Neural progenitor cell (in vitro differentiated cells): ENCODE measurements at regions not wholly inside any gene's neighbourhood (a gene's known extent, or its start where the extent isn't known, plus 50 kb on each side); places are given as distances from the start of the nearest gene placed in this dataset.
A peak's percentile ranks its signal among the peaks of the same experiment; 100 is the strongest.

Experiments used
- DNase-seq: peaks from one replicate; pipeline ENCODE4 v3.0.0-alpha.2; 2016; ENCODE audit warnings: low spot score
- H2AFZ ChIP-seq: fragments of 200-600 bp; sonication (generic); replicated peaks from 2 replicates; pipeline ENCODE4 v1.6.1; 2016; ENCODE audit warnings: antibody characterized with exemption
- H3F3A ChIP-seq: fragments of 200-600 bp; sonication (generic); 2 replicates; pipeline ENCODE4 v1.6.1; 2016; ENCODE audit warnings: antibody characterized with exemption, low read depth
- H3K27ac ChIP-seq: fragments of 200-600 bp; sonication (generic); 2 replicates; pipeline ENCODE4 v1.5.1; 2016; ENCODE audit warnings: mild to moderate bottlenecking
- H3K27me3 ChIP-seq: fragments of 200-600 bp; sonication (generic); 2 replicates; pipeline ENCODE4 v1.6.1; 2016; ENCODE audit warnings: mild to moderate bottlenecking, moderate library complexity
- H3K36me3 ChIP-seq: fragments of 200-600 bp; sonication (generic); 2 replicates; pipeline ENCODE4 v1.5.1; 2016
- H3K4me1 ChIP-seq: fragments of 200-600 bp; sonication (generic); 2 replicates; pipeline ENCODE4 v1.6.1; 2016; ENCODE audit warnings: mixed run types
- H3K4me2 ChIP-seq: fragments of 200-600 bp; sonication (generic); 2 replicates; pipeline ENCODE4 v1.6.1; 2016
- H3K4me3 ChIP-seq: fragments of 200-600 bp; sonication (generic); 2 replicates; pipeline ENCODE4 v1.5.1; 2016
- H3K79me2 ChIP-seq: fragments of 200-600 bp; sonication (generic); 2 replicates; pipeline ENCODE4 v1.6.1; 2016; ENCODE audit warnings: low read depth
- H3K9ac ChIP-seq: fragments of 200-600 bp; sonication (generic); 2 replicates; pipeline ENCODE4 v1.6.1; 2016
- H3K9me3 ChIP-seq: fragments of 200-600 bp; sonication (generic); 2 replicates; pipeline ENCODE4 v1.5.1; 2016; ENCODE audit warnings: low read depth
- H4K20me1 ChIP-seq: fragments of 200-600 bp; sonication (generic); 2 replicates; pipeline ENCODE4 v1.6.1; 2016; ENCODE audit warnings: low read depth
- H3K27ac Mint-ChIP-seq: 3 replicates; pipeline ENCODE4 v1.8.0; 2021; ENCODE audit warnings: mixed read lengths
- H3K27me3 Mint-ChIP-seq: 2 replicates; pipeline ENCODE4 v1.8.0; 2022; ENCODE audit warnings: low read depth, mild to moderate bottlenecking, inconsistent platforms, moderate library complexity, mixed read lengths; ENCODE audit not compliant: insufficient read depth
- H3K36me3 Mint-ChIP-seq: 3 replicates; pipeline ENCODE4 v1.8.0; 2021; ENCODE audit warnings: mixed read lengths
- H3K4me1 Mint-ChIP-seq: 3 replicates; pipeline ENCODE4 v1.8.0; 2021; ENCODE audit warnings: mixed read lengths
- H3K4me3 Mint-ChIP-seq: 3 replicates; pipeline ENCODE4 v1.8.0; 2021; ENCODE audit warnings: mild to moderate bottlenecking, moderate library complexity, mixed read lengths
- H3K9me3 Mint-ChIP-seq: 3 replicates; pipeline ENCODE4 v1.8.0; 2020; ENCODE audit warnings: mixed read lengths
- CTCF ChIP-seq: fragments of 200-600 bp; sonication (generic); IDR thresholded peaks from 2 replicates; pipeline ENCODE4 v1.5.1; 2017; ENCODE audit warnings: antibody characterized with exemption, mild to moderate bottlenecking
- EZH2 ChIP-seq: fragments of 200-600 bp; sonication (generic); IDR thresholded peaks from 2 replicates; pipeline ENCODE4 v1.6.1; 2017; ENCODE audit warnings: antibody characterized with exemption, mild to moderate bottlenecking, moderate library complexity
- EZH2phosphoT487 ChIP-seq: fragments of 200-600 bp; sonication (generic); IDR thresholded peaks from 2 replicates; pipeline ENCODE4 v1.6.1; 2017; ENCODE audit warnings: antibody characterized with exemption

DNA sequence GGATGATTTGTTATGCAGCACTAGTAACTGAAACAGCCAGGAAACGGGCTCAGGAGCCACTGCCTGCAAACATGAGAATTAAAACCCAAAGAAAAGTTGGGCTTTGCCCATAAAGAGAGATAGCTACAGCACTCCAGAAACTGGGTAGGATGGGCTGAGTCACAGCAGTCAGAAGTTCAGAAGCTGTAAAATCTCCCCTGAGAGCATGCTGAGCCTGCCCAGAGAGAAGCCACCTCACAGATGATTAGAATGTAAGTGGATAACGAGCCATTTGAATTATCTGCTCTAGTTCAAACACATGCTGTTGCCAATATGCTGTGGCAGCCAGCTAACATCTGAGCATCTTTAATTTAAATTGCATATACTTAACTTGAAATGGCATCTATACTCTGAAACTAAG is 388.1 kb upstream of the ACVR2A start:
- no peak overlapping the region for H3K4me3 Mint-ChIP-seq
- DNase-seq: no peak

GRCh38 chr2:147451902-147452515 is 392.8 kb upstream of the ACVR2A start:
- H3K4me3 ChIP-seq: no peak overlapping the region
- no peak overlapping the region for H3K4me2 ChIP-seq
- Mint-ChIP-seq H3K36me3 (no peaks in the 10 kb centered on the region), H3K27me3 (no peaks in the 10 kb centered on the region), H3K9me3 (no peaks in the 10 kb centered on the region), H3K27ac (no peak overlapping the region), H3K4me1 (peaks cover 31% of the 10 kb centered on the region), H3K4me3 (no peak overlapping the region)
- peaks cover 38% of the 10 kb centered on the region for H3K4me1 ChIP-seq
- no peaks in the 10 kb centered on the region for H3K79me2 ChIP-seq
- no peak overlapping the region for H2AFZ ChIP-seq
- DNase-seq: no peak
- no peaks in the 10 kb centered on the region for H3K27me3 ChIP-seq
- no peak overlapping the region for H3K27ac ChIP-seq
- H3K9me3 ChIP-seq: no peaks in the 10 kb centered on the region
- peak; percentile 33 for TF ChIP-seq CTCF
- TF ChIP-seq EZH2phosphoT487: no peak
- H3K9ac ChIP-seq: no peak overlapping the region
- no peaks in the 10 kb centered on the region for H3K36me3 ChIP-seq
- H3F3A ChIP-seq: peaks cover 31% of the 10 kb centered on the region
- no peaks in the 10 kb centered on the region for H4K20me1 ChIP-seq

More for the DNA sequence above, 388.1 kb upstream of the ACVR2A start:
- Mint-ChIP-seq H3K9me3 (no peaks in the 10 kb centered on the region), H3K36me3 (no peaks in the 10 kb centered on the region), H3K27me3 (peaks cover 5% of the 10 kb centered on the region), H3K4me1 (no peaks in the 10 kb centered on the region), H3K27ac (no peak overlapping the region)
- H3F3A ChIP-seq: no peaks in the 10 kb centered on the region
- no peak overlapping the region for H2AFZ ChIP-seq
- no peak overlapping the region for H3K27ac ChIP-seq
- H3K79me2 ChIP-seq: no peaks in the 10 kb centered on the region
- H3K4me3 ChIP-seq: no peak overlapping the region
- H3K4me1 ChIP-seq: peaks cover 3% of the 10 kb centered on the region
- H3K36me3 ChIP-seq: no peaks in the 10 kb centered on the region
- H3K9ac ChIP-seq: no peak overlapping the region
- no peaks in the 10 kb centered on the region for H4K20me1 ChIP-seq
- H3K4me2 ChIP-seq: no peak overlapping the region
- no peak for TF ChIP-seq CTCF
- TF ChIP-seq EZH2phosphoT487: no peak
- no peak for TF ChIP-seq EZH2
- H3K9me3 ChIP-seq: no peaks in the 10 kb centered on the region
- H3K27me3 ChIP-seq: no peaks in the 10 kb centered on the region

DNA sequence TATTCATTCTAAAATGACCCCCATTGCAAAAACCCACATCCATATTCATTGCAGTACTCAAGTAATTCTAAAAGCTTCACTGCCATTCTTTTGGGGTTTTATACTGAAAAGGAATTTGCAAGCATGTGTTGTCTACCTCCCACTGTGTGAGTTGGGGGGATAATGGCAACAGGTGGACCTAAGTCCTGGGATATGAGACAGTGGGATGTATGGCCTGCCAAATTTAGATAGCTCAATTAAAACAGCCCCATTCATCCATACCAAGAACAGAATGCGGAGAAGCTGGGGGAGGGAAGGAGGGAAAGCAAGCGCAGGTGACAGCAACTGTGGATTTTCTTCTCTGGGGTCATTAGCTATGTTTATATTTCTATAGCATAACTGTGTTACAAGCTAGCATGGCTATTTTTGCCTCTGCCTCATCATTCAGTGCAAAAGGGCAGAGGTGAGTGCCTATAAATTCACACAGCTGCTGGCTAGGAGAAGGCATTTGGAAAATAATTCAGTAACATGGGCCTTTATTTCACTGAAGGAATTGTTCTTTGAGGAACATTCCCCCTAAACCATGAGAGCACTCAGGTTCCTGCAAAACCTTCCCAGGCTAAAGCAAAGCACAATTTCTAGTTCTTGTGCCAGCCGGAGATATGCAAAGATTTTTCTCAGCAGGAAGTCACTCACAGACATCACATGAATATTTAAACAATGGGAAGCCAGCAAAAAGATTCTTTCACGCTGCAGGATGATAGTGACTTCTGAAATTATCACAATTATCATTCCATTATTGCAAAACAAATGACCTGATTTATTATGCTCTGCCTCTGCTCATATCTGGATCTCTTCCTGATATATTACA is 393.9 kb upstream of the ACVR2A start:
- Histone ChIP-seq H3F3A (peaks cover 31% of the 10 kb centered on the region), H3K4me3 (no peak overlapping the region), H2AFZ (no peak overlapping the region), H3K36me3 (no peaks in the 10 kb centered on the region), H3K27ac (no peak overlapping the region), H3K4me2 (peak overlapping the region; percentile 64), H3K4me1 (peaks cover 38% of the 10 kb centered on the region), H3K27me3 (no peaks in the 10 kb centered on the region), H4K20me1 (no peaks in the 10 kb centered on the region), H3K9me3 (no peaks in the 10 kb centered on the region), H3K79me2 (no peaks in the 10 kb centered on the region), H3K9ac (no peak overlapping the region)
- Mint-ChIP-seq H3K27me3 (peaks cover 2% of the 10 kb centered on the region), H3K36me3 (peaks cover 2% of the 10 kb centered on the region), H3K27ac (no peak overlapping the region), H3K9me3 (peaks cover 2% of the 10 kb centered on the region), H3K4me3 (no peak overlapping the region), H3K4me1 (peaks cover 31% of the 10 kb centered on the region)
- no peak for TF ChIP-seq CTCF
- TF ChIP-seq EZH2phosphoT487: peak; percentile 26
- TF ChIP-seq EZH2: no peak
- peak; percentile 58 for DNase-seq
